ENCODE measurements at regions not wholly inside any gene's neighbourhood (a gene's known extent, or its start where the extent isn't known, plus 50 kb on each side); places are given as distances from the start of the nearest gene placed in this dataset.

DNA sequence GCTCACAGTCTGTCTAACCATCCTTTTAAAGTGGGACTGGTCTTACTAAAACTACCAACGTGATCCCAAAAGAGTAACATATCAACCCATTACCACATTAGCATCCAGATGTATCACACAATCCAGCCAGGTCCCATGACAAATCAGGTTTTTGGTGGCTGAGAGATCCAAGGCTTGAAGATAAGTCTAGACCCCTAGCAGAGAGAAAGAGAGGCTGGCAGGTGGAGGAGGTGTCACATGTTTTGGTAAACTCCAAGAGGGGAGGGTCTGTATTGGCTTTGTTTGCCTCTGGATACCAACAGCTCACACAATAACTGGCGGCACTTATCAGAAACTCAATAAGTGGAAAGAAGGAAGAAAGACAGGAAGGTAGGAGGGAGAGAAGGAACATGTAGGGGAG is 357.6 kb downstream of the SS18 start:
- H3K4me3 ChIP-seq (ENCODE audit: insufficient read depth, low read depth, low read length), result no peak overlapping the region
- WGBS, 2 experiments (ENCODE audit: extremely low coverage in 2 of 2, insufficient read length in 1 of 2), result no CpG with 5 or more reads among the region's 2 CpGs
- H4K91ac ChIP-seq (ENCODE audit: insufficient read depth, low read depth, low read length), result no peak overlapping the region
- H2BK20ac ChIP-seq (ENCODE audit: low read depth, low read length), result no peak overlapping the region
- H3K4me2 ChIP-seq (ENCODE audit: low read depth, low read length), result no peak overlapping the region
- ChIA-PET POLR2A (ENCODE audit: unreplicated experiment) (no interaction called here), CTCF (no interaction called here)
- no peak overlapping the region for H4K5ac ChIP-seq (ENCODE audit: low read depth, low read length)
- intact Hi-C loops (cut with micrococcal nuclease) (no loop called here), dilution Hi-C loops (cut with HindIII; ENCODE audit: low sequenced_read_pairs, unreplicated experiment) (no loop called here), in situ Hi-C loops (cut with MboI; ENCODE audit: low sequenced_read_pairs) (no loop called here)
- H2BK5ac ChIP-seq (ENCODE audit: low read depth, low read length, poor library complexity, severe bottlenecking), result no peak overlapping the region
- no peak overlapping the region for H3K27ac ChIP-seq (ENCODE audit: insufficient read depth, low read length)
- H3K9me1 ChIP-seq (ENCODE audit: insufficient read depth, low read length), result no peaks in the 10 kb centered on the region
- no TSS peak for BruUV-seq (replicated peaks)
- H4K8ac ChIP-seq (ENCODE audit: low read depth in 2 of 2, low read length in 2 of 2), result no peak overlapping the region
- H3K14ac ChIP-seq (replicated peaks; ENCODE audit: low read depth, low read length), result no peak overlapping the region
- no peak overlapping the region for H2BK15ac ChIP-seq (ENCODE audit: low read depth, low read length)
- no peak for ATAC-seq (ENCODE audit: low read depth)
- H3K9ac ChIP-seq (ENCODE audit: low read depth, low read length), result no peak overlapping the region
- H3K56ac ChIP-seq (ENCODE audit: extremely low read depth, insufficient read depth, low read length), result no peak overlapping the region
- H3K4me1 ChIP-seq (ENCODE audit: control insufficient read depth, insufficient read depth, low read length), result peaks cover 2% of the 10 kb centered on the region
- no peak overlapping the region for H2AFZ ChIP-seq (replicated peaks; ENCODE audit: low read length, poor library complexity)
- no peak for TF ChIP-seq BHLHE40 (IDR thresholded peaks at IDR 0.05; ENCODE audit: low read depth, low read length)
- no peak for TF ChIP-seq MAFK (IDR thresholded peaks at IDR 0.05; ENCODE audit: low read depth, low read length)
- peaks cover 2% of the 10 kb centered on the region for H3K27me3 ChIP-seq (ENCODE audit: control insufficient read depth, insufficient read depth, low read length)
- H3K18ac ChIP-seq (ENCODE audit: low read depth, low read length), result no peak overlapping the region
- H3K36me3 ChIP-seq (ENCODE audit: control insufficient read depth, insufficient read depth, low read length), result no peaks in the 10 kb centered on the region
- no peaks in the 10 kb centered on the region for H4K20me1 ChIP-seq (ENCODE audit: insufficient read depth, low read length)
- H2BK120ac ChIP-seq (ENCODE audit: low read depth, low read length), result no peak overlapping the region
- H3K4ac ChIP-seq (ENCODE audit: low read depth, low read length), result no peak overlapping the region
- no peaks in the 10 kb centered on the region; a peak in 1 of 4 replicates for H3K79me1 ChIP-seq (ENCODE audit: low read depth in 1 of 2, low read length in 2 of 2)
- H2AK5ac ChIP-seq (ENCODE audit: low read depth, low read length), result no peak overlapping the region
- H3K9me3 ChIP-seq (ENCODE audit: control insufficient read depth, insufficient read depth, low read length), result no peaks in the 10 kb centered on the region; the same call in 1 of the 2 replicates
- DNase-seq, result no peak
- H2AK9ac ChIP-seq (replicated peaks; ENCODE audit: low read depth, low read length, poor library complexity), result no peak overlapping the region
- no peak overlapping the region for H3K23ac ChIP-seq (ENCODE audit: low read depth, low read length)

Measured in IMR-90 (cell line).